Endothelial cell of umbilical vein (primary cell): ENCODE measurements at regions not wholly inside any gene's neighbourhood (a gene's known extent, or its start where the extent isn't known, plus 50 kb on each side); places are given as distances from the start of the nearest gene placed in this dataset.

Experiments used
- BruUV-seq: library from RNA; stranded (reverse); fragments of 400-500 nt; replicated peaks from 2 replicates; lab custom pipeline; 2021; lab: Mats Ljungman, UMichigan
- CTCF ChIA-PET: fragments of 300-600, 350-600 bp; sonication (Branson Sonifier 250); formaldehyde crosslinking; loops from one replicate; lab custom pipeline; 2021; ENCODE audit warnings: antibody characterized with exemption, inconsistent platforms; lab: Charles Lee
- POLR2A ChIA-PET: fragments of 300-600, 350-600 bp; sonication (Branson Sonifier 250); formaldehyde crosslinking; loops from one replicate; lab custom pipeline; 2021; ENCODE audit warnings: antibody characterized with exemption, inconsistent platforms; lab: Charles Lee
- DNase-seq: peaks from one replicate; pipeline ENCODE4 v3.0.0-alpha.2; 2011; ENCODE audit warnings: low read depth, low spot score
- FAIRE-seq: peaks from 2 replicates; lab custom pipeline; 2011; peaks lifted over from hg19 to GRCh38; lab: Jason Lieb, UNC
- H2AFZ ChIP-seq: 2 replicates; pipeline ENCODE4 v1.6.0; 2012; ENCODE audit warnings: low read depth, low read length, control low read depth, inconsistent platforms
- H3K27ac ChIP-seq: 2 replicates; pipeline ENCODE4 v1.5.1; 2011; ENCODE audit warnings: low read depth, mild to moderate bottlenecking, control low read depth, low read length, moderate library complexity; ENCODE audit not compliant: insufficient read depth
- H3K27me3 ChIP-seq, 2 experiments: 2 replicates each; pipeline versions ENCODE4 v1.6.0 to v1.6.1; 2011; ENCODE audit warnings: low read length in 2 of 2, mixed read lengths in 1 of 2; ENCODE audit not compliant: control insufficient read depth in 2 of 2, insufficient read depth in 2 of 2
- H3K36me3 ChIP-seq, 2 experiments: 2 replicates in 1 of 2; 3 replicates in 1 of 2; pipeline ENCODE4 v1.5.1; 2011; ENCODE audit warnings: low read length in 2 of 2, mild to moderate bottlenecking in 1 of 2, moderate library complexity in 1 of 2; ENCODE audit not compliant: control insufficient read depth in 2 of 2, insufficient read depth in 2 of 2; ENCODE audit errors: extremely low read depth in 1 of 2
- H3K4me1 ChIP-seq: 3 replicates; pipeline ENCODE4 v1.5.1; 2011; ENCODE audit warnings: mild to moderate bottlenecking, low read length; ENCODE audit not compliant: control insufficient read depth, insufficient read depth; ENCODE audit errors: extremely low read depth
- H3K4me2 ChIP-seq: 2 replicates; pipeline ENCODE4 v1.6.1; 2011; ENCODE audit warnings: low read length, control low read depth, mixed read lengths; ENCODE audit not compliant: insufficient read depth
- H3K4me3 ChIP-seq, 3 experiments: fragments of 200-600 bp in 1 of 3; sonication (generic), shearing (Covaris generic) in 1 of 3; replicated peaks in 1 of 3; 2 replicates each; pipeline ENCODE4 v1.5.1; 2011 to 2016; ENCODE audit warnings: control low read depth in 3 of 3, low read length in 3 of 3, mild to moderate bottlenecking in 2 of 3, inconsistent platforms in 1 of 3, low read depth in 1 of 3, moderate library complexity in 1 of 3; ENCODE audit not compliant: insufficient read depth in 1 of 3
- H3K79me2 ChIP-seq: 2 replicates; pipeline ENCODE4 v1.6.0; 2012; ENCODE audit warnings: low read length, inconsistent platforms; ENCODE audit not compliant: control insufficient read depth, insufficient read depth
- H3K9ac ChIP-seq: replicated peaks from 2 replicates; pipeline ENCODE3; 2011; ENCODE audit warnings: low read length, control low read depth; ENCODE audit not compliant: insufficient read depth; ENCODE audit errors: extremely low read depth
- H3K9me1 ChIP-seq: replicated peaks from 3 replicates; pipeline ENCODE4 v1.6.0; 2011; ENCODE audit warnings: mild to moderate bottlenecking, low read length; ENCODE audit not compliant: control insufficient read depth, insufficient read depth; ENCODE audit errors: extremely low read depth
- H3K9me3 ChIP-seq: replicated peaks from 2 replicates; pipeline ENCODE4 v1.5.1; 2012; ENCODE audit warnings: low read length, inconsistent platforms; ENCODE audit not compliant: control insufficient read depth, insufficient read depth
- H4K20me1 ChIP-seq: replicated peaks from 2 replicates; pipeline ENCODE3; 2011; ENCODE audit warnings: mild to moderate bottlenecking, low read length; ENCODE audit not compliant: control insufficient read depth, insufficient read depth; ENCODE audit errors: extremely low read depth
- CTCF ChIP-seq, 2 donors: IDR thresholded peaks; 1 replicate in 1 of 2; 2 replicates in 1 of 2; pipeline ENCODE4 v1.5.1; 2011; ENCODE audit warnings: low read length in 2 of 2, mild to moderate bottlenecking in 2 of 2, moderate library complexity in 2 of 2, control low read depth in 1 of 2, inconsistent platforms in 1 of 2, low read depth in 1 of 2; ENCODE audit not compliant: insufficient read depth in 1 of 2; ENCODE audit errors: extremely low read depth in 1 of 2
- EZH2 ChIP-seq: IDR thresholded peaks from 2 replicates; pipeline ENCODE4 v1.6.1; 2012; ENCODE audit warnings: borderline replicate concordance, low read depth, mild to moderate bottlenecking, moderate library complexity, low read length, inconsistent platforms; ENCODE audit not compliant: severe bottlenecking
- FOS ChIP-seq: IDR thresholded peaks from 2 replicates; pipeline ENCODE4 v1.6.1; 2011; ENCODE audit warnings: mild to moderate bottlenecking, low read length, moderate library complexity, borderline replicate concordance; ENCODE audit not compliant: insufficient read depth
- GATA2 ChIP-seq: IDR thresholded peaks from 2 replicates; pipeline ENCODE4 v1.7.0; 2011; ENCODE audit warnings: low read depth, mild to moderate bottlenecking, moderate library complexity, mixed read lengths, low read length; ENCODE audit not compliant: insufficient read length, insufficient read depth
- JUN ChIP-seq: IDR thresholded peaks from 2 replicates; pipeline ENCODE4 v1.6.1; 2011; ENCODE audit warnings: borderline replicate concordance, low read depth; ENCODE audit not compliant: insufficient read length, insufficient read depth
- MAX ChIP-seq: IDR thresholded peaks from 2 replicates; pipeline ENCODE4 v1.6.1; 2011; ENCODE audit not compliant: insufficient read depth, insufficient read length
- MYC ChIP-seq: IDR thresholded peaks from one replicate; pipeline ENCODE4 v1.6.1; 2011; ENCODE audit warnings: mild to moderate bottlenecking, low read depth, low read length
- POLR2A ChIP-seq: IDR thresholded peaks from 2 replicates; pipeline ENCODE4 v1.6.1; 2012; ENCODE audit warnings: low read depth, mild to moderate bottlenecking, control low read depth, low read length
- POLR2AphosphoS5 ChIP-seq: IDR thresholded peaks from 2 replicates; pipeline ENCODE4 v1.6.1; 2012; ENCODE audit warnings: low read depth, mild to moderate bottlenecking, control low read depth, low read length, moderate library complexity; ENCODE audit not compliant: insufficient read depth
- dilution Hi-C: fragments of 300-500 bp; cut with MboI; formaldehyde crosslinking; loops from one replicate; pipeline ENCODE4 v1.15.0; 2019; ENCODE audit warnings: low sequenced_read_pairs; ENCODE audit not compliant: extremely low pct_ligation_motif_present
- intact Hi-C: fragments of 100-400 bp; cut with micrococcal nuclease; formaldehyde crosslinking; loops from one replicate; pipeline ENCODE4 v1.10.0; 2022

- intact Hi-C loops (no loop called here), dilution Hi-C loops (no loop called here)
- no peak for DNase-seq
- no peak for FAIRE-seq
- Histone ChIP-seq H3K9me3 (no peaks in the 10 kb centered on the region), H4K20me1 (no peaks in the 10 kb centered on the region), H3K4me1 (no peaks in the 10 kb centered on the region), H3K79me2 (no peaks in the 10 kb centered on the region), H3K4me2 (no peak overlapping the region), H3K27me3 (no peaks in the 10 kb centered on the region), H3K36me3 (no peaks in the 10 kb centered on the region), H3K9ac (no peak overlapping the region), H3K27ac (no peak overlapping the region), H3K9me1 (no peaks in the 10 kb centered on the region), H3K4me3 (no peak overlapping the region), H2AFZ (no peak overlapping the region)
- no peak for TF ChIP-seq MAX
- TF ChIP-seq EZH2 = no peak
- TF ChIP-seq MYC = no peak
- no peak for TF ChIP-seq POLR2A
- no peak for TF ChIP-seq FOS
- no peak for TF ChIP-seq JUN
- no peak for TF ChIP-seq GATA2
- no peak for TF ChIP-seq CTCF (IDR thresholded peaks at IDR 0.05; ENCODE audit: extremely low read depth in 1 of 2, insufficient read depth in 1 of 2, low read depth in 1 of 2, low read length in 2 of 2)
- TF ChIP-seq POLR2AphosphoS5 = no peak
- POLR2A ChIA-PET = no interaction called here
- no TSS peak for BruUV-seq
- CTCF ChIA-PET = no interaction called here
Measured at GRCh38 chr5:153895266-153895665, 143.4 kb downstream of the FAM114A2 start.
